GM19324 (cell line): ENCODE measurements at regions not wholly inside any gene's neighbourhood (a gene's known extent, or its start where the extent isn't known, plus 50 kb on each side); places are given as distances from the start of the nearest gene placed in this dataset.
"Not testable (repeated sequence)": the region's sequence is repeated elsewhere in the genome, so short reads cannot be mapped to it uniquely, and the experiment has no call there.

Experiments
- ATAC-seq: cut with Tn5 transposase; IDR thresholded peaks from one replicate; pipeline ENCODE4 v1.9.1; 2021; ENCODE audit warnings: mild to moderate bottlenecking, moderate library complexity; ENCODE audit not compliant: unreplicated experiment, low FRiP score

- ATAC-seq = not testable (repeated sequence)
Measured at GRCh38 chr13:21260561-21261290, 84.3 kb downstream of the MRPL57 start.

- ATAC-seq = not testable (repeated sequence)
Measured at GRCh38 chr13:21261487-21262216, 85.2 kb downstream of the MRPL57 start.

- ATAC-seq = not testable (repeated sequence)
Measured at GRCh38 chr13:21263909-21264308, 87.5 kb downstream of the MRPL57 start.

GRCh38 chr13:21268485-21268884 lies 92.0 kb downstream of the MRPL57 start:
- not testable (repeated sequence) for ATAC-seq

GRCh38 chr13:21272439-21272838 lies 96.0 kb downstream of the MRPL57 start:
- ATAC-seq = not testable (repeated sequence)

GRCh38 chr13:21274457-21274856 lies 98.0 kb downstream of the MRPL57 start:
- not testable (repeated sequence) for ATAC-seq

GRCh38 chr13:21282065-21282464 lies 105.6 kb downstream of the MRPL57 start:
- no peak for ATAC-seq

GRCh38 chr13:21287331-21287907 lies 111.0 kb downstream of the MRPL57 start:
- ATAC-seq = no peak

GRCh38 chr13:21289475-21289874 lies 113.0 kb downstream of the MRPL57 start:
- no peak for ATAC-seq

GRCh38 chr13:21290442-21291002 lies 114.1 kb downstream of the MRPL57 start:
- ATAC-seq = not testable (repeated sequence)

GRCh38 chr13:21291840-21292239 lies 115.4 kb downstream of the MRPL57 start:
- no peak for ATAC-seq

GRCh38 chr13:21296991-21297390 lies 120.5 kb downstream of the MRPL57 start:
- not testable (repeated sequence) for ATAC-seq

GRCh38 chr13:21297447-21297846 lies 121.0 kb downstream of the MRPL57 start:
- no peak for ATAC-seq

GRCh38 chr13:21297914-21298831 lies 121.7 kb downstream of the MRPL57 start:
- ATAC-seq = peak; percentile 98

GRCh38 chr13:21304256-21304655 lies 127.8 kb downstream of the MRPL57 start:
- ATAC-seq = no peak

GRCh38 chr13:21306300-21307073 lies 130.0 kb downstream of the MRPL57 start:
- ATAC-seq = not testable (repeated sequence)

GRCh38 chr13:21307158-21307557 lies 130.7 kb downstream of the MRPL57 start:
- ATAC-seq = not testable (repeated sequence)

GRCh38 chr13:21308906-21309305 lies 132.4 kb downstream of the MRPL57 start:
- ATAC-seq = no peak

- ATAC-seq = no peak
Measured at GRCh38 chr13:21309542-21310172, 133.2 kb downstream of the MRPL57 start.
